Esophagus muscularis mucosa (tissue), 3 donors: ENCODE measurements at regions not wholly inside any gene's neighbourhood (a gene's known extent, or its start where the extent isn't known, plus 50 kb on each side); places are given as distances from the start of the nearest gene placed in this dataset.

Experiments
- CTCF ChIP-seq, 3 experiments: fragments of 200-600 bp in 2 of 3; fragments of 450-650 bp in 1 of 3; sonication (generic) in 2 of 3; IDR thresholded peaks; one replicate each; pipeline ENCODE4 v1.5.1; 2017 to 2019; ENCODE audit warnings: antibody characterized with exemption in 3 of 3, mild to moderate bottlenecking in 2 of 3, moderate library complexity in 1 of 3
- POLR2A ChIP-seq: fragments of 450-650 bp; IDR thresholded peaks from one replicate; pipeline ENCODE4 v1.6.1; 2017; ENCODE audit warnings: antibody characterized with exemption, moderate library complexity, mild to moderate bottlenecking, low read depth

- no peak for TF ChIP-seq POLR2A
- TF ChIP-seq CTCF (IDR thresholded peaks at IDR 0.05), result no peak
Measured at GRCh38 chr5:154559398-154560276, 81.6 kb upstream of the HAND1 start.
